H1 (cell line): ENCODE measurements at regions not wholly inside any gene's neighbourhood (a gene's known extent, or its start where the extent isn't known, plus 50 kb on each side); places are given as distances from the start of the nearest gene placed in this dataset.

Experiments
- CTCF ChIA-PET: fragments of 300-600 bp; sonication (Branson Sonifier 250); formaldehyde crosslinking; loops from one replicate; lab custom pipeline; 2021; ENCODE audit not compliant: partially characterized antibody; lab: Charles Lee
- POLR2A ChIA-PET: fragments of 300-600 bp; sonication (Branson Sonifier 250); formaldehyde crosslinking; loops from one replicate; lab custom pipeline; 2021; ENCODE audit warnings: inconsistent platforms; ENCODE audit not compliant: partially characterized antibody; lab: Charles Lee
- DNase-seq, 2 experiments: peaks; one replicate each; pipeline versions ENCODE4 v3.0.0 to v3.0.0-alpha.2; 2010 to 2022; ENCODE audit warnings: low spot score in 2 of 2, low read depth in 1 of 2, mixed read lengths in 1 of 2
- FAIRE-seq: peaks from 2 replicates; lab custom pipeline; 2011; peaks lifted over from hg19 to GRCh38; lab: Jason Lieb, UNC
- H2AFZ ChIP-seq: 2 replicates; pipeline ENCODE4 v1.8.1; 2012; ENCODE audit warnings: low read length, inconsistent platforms
- H2AK5ac ChIP-seq: 2 replicates; pipeline ENCODE4 v1.6.1; 2013; ENCODE audit warnings: low read depth, low read length
- H2BK120ac ChIP-seq: replicated peaks from 2 replicates; pipeline ENCODE3; 2013; ENCODE audit warnings: low read depth, low read length, inconsistent platforms
- H2BK12ac ChIP-seq: 2 replicates; pipeline ENCODE4 v1.6.1; 2013; ENCODE audit warnings: low read depth, low read length
- H2BK15ac ChIP-seq: 2 replicates; pipeline ENCODE4 v1.6.1; 2013; ENCODE audit warnings: low read length
- H2BK20ac ChIP-seq: 2 replicates; pipeline ENCODE4 v1.6.1; 2013; ENCODE audit warnings: low read length
- H2BK5ac ChIP-seq: 2 replicates; pipeline ENCODE4 v1.6.1; 2013; ENCODE audit warnings: low read depth, low read length
- H3K14ac ChIP-seq: 2 replicates; pipeline ENCODE4 v1.6.1; 2013; ENCODE audit warnings: inconsistent platforms; ENCODE audit not compliant: insufficient read length
- H3K18ac ChIP-seq: 2 replicates; pipeline ENCODE4 v1.6.1; 2013; ENCODE audit warnings: low read length; ENCODE audit errors: extremely low read depth
- H3K23ac ChIP-seq: 2 replicates; pipeline ENCODE4 v1.6.1; 2013; ENCODE audit warnings: inconsistent platforms; ENCODE audit not compliant: insufficient read length
- H3K23me2 ChIP-seq: 2 replicates; pipeline ENCODE4 v1.6.1; 2013; ENCODE audit warnings: low read depth, low read length
- H3K27ac ChIP-seq: 2 replicates; pipeline ENCODE4 v1.6.1; 2011; ENCODE audit warnings: low read depth, low read length, inconsistent platforms
- H3K27me3 ChIP-seq, 4 experiments: replicated peaks in 1 of 4; 1 replicate in 1 of 4; 2 replicates in 3 of 4; pipeline versions ENCODE4 v1.6.1 to v1.8.1; 2011 to 2013; ENCODE audit warnings: low read length in 3 of 4, mild to moderate bottlenecking in 3 of 4, inconsistent platforms in 2 of 4, mixed read lengths in 2 of 4, moderate library complexity in 1 of 4; ENCODE audit not compliant: control insufficient read depth in 3 of 4, insufficient read depth in 3 of 4; ENCODE audit errors: extremely low read depth in 1 of 4
- H3K36me3 ChIP-seq, 4 experiments: 2 replicates each; pipeline versions ENCODE4 v1.6.1 to v1.8.1; 2011 to 2013; ENCODE audit warnings: mild to moderate bottlenecking in 4 of 4, low read length in 3 of 4, moderate library complexity in 2 of 4, control low read depth in 1 of 4, inconsistent platforms in 1 of 4; ENCODE audit not compliant: insufficient read depth in 4 of 4, control insufficient read depth in 2 of 4
- H3K4ac ChIP-seq: replicated peaks from 2 replicates; pipeline ENCODE3; 2013; ENCODE audit warnings: low read length, low read depth, mixed read lengths, inconsistent platforms; ENCODE audit not compliant: insufficient read length
- H3K4me1 ChIP-seq, 4 experiments: replicated peaks in 1 of 4; 1 replicate in 1 of 4; 2 replicates in 3 of 4; pipeline versions ENCODE4 v1.6.1 to v1.8.1; 2011 to 2013; ENCODE audit warnings: low read length in 3 of 4, inconsistent platforms in 2 of 4, mixed read lengths in 1 of 4; ENCODE audit not compliant: insufficient read depth in 4 of 4, control insufficient read depth in 3 of 4
- H3K4me2 ChIP-seq, 2 experiments: 2 replicates each; pipeline versions ENCODE4 v1.6.1 to v1.8.1; 2011 to 2013; ENCODE audit warnings: low read depth in 2 of 2, low read length in 2 of 2, control low read depth in 1 of 2, inconsistent platforms in 1 of 2, mild to moderate bottlenecking in 1 of 2; ENCODE audit not compliant: insufficient read depth in 1 of 2
- H3K4me3 ChIP-seq, 4 experiments: fragments of 200-600, 300-600 bp in 1 of 4; sonication (generic), shearing (Covaris generic), sonication (Bioruptor Twin) in 1 of 4; 2 replicates each; pipeline versions ENCODE4 v1.5.1 to v1.8.1; 2011 to 2016; ENCODE audit warnings: low read length in 4 of 4, low read depth in 3 of 4, control low read depth in 2 of 4, inconsistent platforms in 2 of 4, mild to moderate bottlenecking in 2 of 4, mixed read lengths in 1 of 4, moderate library complexity in 1 of 4; ENCODE audit not compliant: insufficient read depth in 2 of 4; ENCODE audit errors: extremely low read depth in 1 of 4
- H3K56ac ChIP-seq: replicated peaks from 2 replicates; pipeline ENCODE3; 2013; ENCODE audit warnings: low read depth, mild to moderate bottlenecking, mixed read lengths, low read length, inconsistent platforms; ENCODE audit not compliant: insufficient read length
- H3K79me1 ChIP-seq: 2 replicates; pipeline ENCODE4 v1.6.1; 2013; ENCODE audit warnings: low read depth, low read length, control low read depth
- H3K79me2 ChIP-seq, 2 experiments: 2 replicates each; pipeline versions ENCODE4 v1.6.1 to v1.8.1; 2012 to 2013; ENCODE audit warnings: low read length in 2 of 2, mild to moderate bottlenecking in 2 of 2, inconsistent platforms in 1 of 2; ENCODE audit not compliant: insufficient read depth in 2 of 2, control insufficient read depth in 1 of 2
- H3K9ac ChIP-seq, 4 experiments: replicated peaks in 1 of 4; 1 replicate in 1 of 4; 2 replicates in 3 of 4; pipeline versions ENCODE4 v1.6.1 to v1.8.1; 2011 to 2013; ENCODE audit warnings: low read depth in 3 of 4, low read length in 3 of 4, control low read depth in 2 of 4, mild to moderate bottlenecking in 2 of 4, moderate library complexity in 2 of 4, inconsistent platforms in 1 of 4; ENCODE audit errors: extremely low read depth in 1 of 4
- H3K9me3 ChIP-seq, 2 experiments: 2 replicates each; pipeline versions ENCODE4 v1.6.1 to v1.8.1; 2012 to 2013; ENCODE audit warnings: mild to moderate bottlenecking in 2 of 2, moderate library complexity in 2 of 2, control low read depth in 1 of 2, inconsistent platforms in 1 of 2, low read depth in 1 of 2, low read length in 1 of 2, mixed read lengths in 1 of 2; ENCODE audit not compliant: insufficient read depth in 2 of 2
- H4K20me1 ChIP-seq, 2 experiments: replicated peaks in 1 of 2; 2 replicates each; pipeline versions ENCODE3 to v1.8.1; 2011 to 2013; ENCODE audit warnings: inconsistent platforms in 2 of 2, low read length in 2 of 2, mild to moderate bottlenecking in 1 of 2; ENCODE audit not compliant: insufficient read depth in 2 of 2, control insufficient read depth in 1 of 2
- H4K5ac ChIP-seq: 2 replicates; pipeline ENCODE4 v1.6.1; 2013; ENCODE audit warnings: low read length, low read depth, mixed read lengths, inconsistent platforms; ENCODE audit not compliant: insufficient read length
- H4K8ac ChIP-seq: 2 replicates; pipeline ENCODE4 v1.8.0; 2013; ENCODE audit warnings: mild to moderate bottlenecking, moderate library complexity, low read length, inconsistent platforms; ENCODE audit not compliant: insufficient read depth; ENCODE audit errors: extremely low read depth
- H4K91ac ChIP-seq: replicated peaks from 2 replicates; pipeline ENCODE3; 2013; ENCODE audit warnings: low read length, mixed read lengths, inconsistent platforms; ENCODE audit not compliant: insufficient read length
- CHD1 ChIP-seq: IDR thresholded peaks from 2 replicates; pipeline ENCODE4 v1.6.1; 2012; ENCODE audit warnings: low read depth, low read length, improper control_type of control experiment
- CREB1 ChIP-seq: IDR thresholded peaks from 2 replicates; pipeline ENCODE4 v1.6.1; 2012; ENCODE audit warnings: inconsistent platforms
- JUND ChIP-seq: IDR thresholded peaks from 2 replicates; pipeline ENCODE4 v1.6.1; 2011; ENCODE audit warnings: mild to moderate bottlenecking, improper control_type of control experiment, low read length
- NRF1 ChIP-seq: IDR thresholded peaks from 2 replicates; pipeline ENCODE4 v1.6.1; 2011; ENCODE audit warnings: mild to moderate bottlenecking, low read depth, low read length, improper control_type of control experiment
- ZNF274 ChIP-seq: IDR thresholded peaks from 2 replicates; pipeline ENCODE4 v1.7.0; 2012; ENCODE audit warnings: low read length, borderline replicate concordance; ENCODE audit errors: extremely low read depth
- WGBS, 2 experiments: shearing (Covaris generic) in 1 of 2; methylation state at CpG; one replicate each; pipeline versions ENCODE4 v1.1.6 to v1.1.7; 2013 to 2015; ENCODE audit warnings: low lambda C conversion rate in 2 of 2, mixed read lengths in 2 of 2, inconsistent platforms in 1 of 2, low coverage in 1 of 2, missing lambda C conversion rate in 1 of 2; ENCODE audit not compliant: insufficient replicate concordance in 2 of 2, insufficient coverage in 1 of 2, insufficient read length in 1 of 2; ENCODE audit errors: extremely low coverage in 1 of 2, missing lambda C conversion rate in 1 of 2; 5-methylcytosine and 5-hydroxymethylcytosine counted together

DNA sequence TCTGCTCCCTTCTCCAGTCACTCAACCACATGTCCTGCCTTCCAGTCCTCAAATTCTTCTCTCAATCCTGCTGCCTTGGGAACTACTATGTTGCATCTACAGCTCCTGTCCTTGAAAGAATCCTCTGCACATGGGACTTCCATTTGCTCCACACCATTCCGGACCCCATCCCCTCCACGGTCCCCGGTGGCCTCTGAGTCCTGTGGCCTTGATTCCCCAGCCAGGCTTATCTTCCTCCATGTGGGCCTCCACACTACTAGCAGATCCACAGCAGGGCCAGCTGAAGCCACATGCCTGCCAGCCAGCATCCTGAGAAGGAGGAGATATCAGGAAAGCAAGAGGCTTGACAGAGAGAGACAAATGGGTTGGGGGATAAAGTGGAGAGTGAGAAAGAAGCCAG is 1323.8 kb downstream of the UQCRFS1 start:
- H3K9me3 ChIP-seq: peaks cover 83 to 87% of the 10 kb centered on the region in 2 experiments
- POLR2A ChIA-PET: no interaction called here
- no peak for FAIRE-seq
- TF ChIP-seq CHD1 (no peak), JUND (no peak), ZNF274 (no peak), CREB1 (no peak), NRF1 (no peak)

More for the DNA sequence above, 1323.8 kb downstream of the UQCRFS1 start:
- no peak overlapping the region for H3K27ac ChIP-seq
- no peak overlapping the region for H4K91ac ChIP-seq
- no peak overlapping the region for H3K4ac ChIP-seq
- H3K23ac ChIP-seq: no peak overlapping the region
- H4K5ac ChIP-seq: no peak overlapping the region
- H3K79me2 ChIP-seq: no peaks in the 10 kb centered on the region
- no peak for DNase-seq
- no peaks in the 10 kb centered on the region for H3K4me1 ChIP-seq
- no peaks in the 10 kb centered on the region for H3K79me1 ChIP-seq
- no peak overlapping the region for H3K56ac ChIP-seq
- H2BK20ac ChIP-seq: no peak overlapping the region
- no peak overlapping the region for H3K18ac ChIP-seq
- H2AFZ ChIP-seq: no peak overlapping the region
- H3K14ac ChIP-seq: no peak overlapping the region
- H3K4me3 ChIP-seq: no peak overlapping the region
- no peak overlapping the region for H2BK12ac ChIP-seq
- no peaks in the 10 kb centered on the region for H4K20me1 ChIP-seq
- WGBS, 2 experiments: 83% methylated on average over 3 of the region's 3 CpGs; no CpG with 5 or more reads in 1 of the 2 experiments
- H2BK15ac ChIP-seq: no peak overlapping the region
- no peak overlapping the region for H4K8ac ChIP-seq
- H3K4me2 ChIP-seq: no peak overlapping the region
- no peak overlapping the region for H2BK5ac ChIP-seq
- CTCF ChIA-PET: no interaction called here
- no peak overlapping the region for H2BK120ac ChIP-seq
- H3K23me2 ChIP-seq: no peaks in the 10 kb centered on the region
- no peaks in the 10 kb centered on the region for H3K36me3 ChIP-seq
- no peak overlapping the region for H3K9ac ChIP-seq
- no peaks in the 10 kb centered on the region for H3K27me3 ChIP-seq
- H2AK5ac ChIP-seq: no peak overlapping the region
